RWPE1 (cell line): ENCODE measurements at regions not wholly inside any gene's neighbourhood (a gene's known extent, or its start where the extent isn't known, plus 50 kb on each side); places are given as distances from the start of the nearest gene placed in this dataset.
"Not testable (repeated sequence)": the region's sequence is repeated elsewhere in the genome, so short reads cannot be mapped to it uniquely, and the experiment has no call there.

Source experiments
- CTCF ChIA-PET: fragments of 350-600 bp; sonication (Branson Sonifier 250); formaldehyde crosslinking; extraction: SDS; loops from one replicate; lab custom pipeline; 2021; lab: Yijun Ruan, JAX
- POLR2A ChIA-PET: fragments of 400-600 bp; formaldehyde crosslinking; extraction: SDS; loops from one replicate; lab custom pipeline; 2020; ENCODE audit warnings: antibody characterized with exemption; ENCODE audit not compliant: low non-redundant PET; lab: Yijun Ruan, JAX
- DNase-seq: peaks from one replicate; pipeline ENCODE4 v3.0.0; 2012; ENCODE audit warnings: low spot score
- H3K27ac ChIP-seq: fragments of 450-650 bp; 2 replicates; pipeline ENCODE4 v1.5.1; 2017
- CTCF ChIP-seq: fragments of 450-650 bp; conservative IDR thresholded peaks from 2 replicates; pipeline ENCODE4 v1.5.1; 2017; ENCODE audit warnings: low read depth, mild to moderate bottlenecking

- no peak for TF ChIP-seq CTCF
- H3K27ac ChIP-seq: no peak overlapping the region
- no peak for DNase-seq
- ChIA-PET POLR2A (no interaction called here), CTCF (no interaction called here)
Measured at GRCh38 chr2:239644011-239644410, 243.2 kb upstream of the HDAC4 start.

- no peak for TF ChIP-seq CTCF
- POLR2A ChIA-PET: no interaction called here
- no peak for DNase-seq
- H3K27ac ChIP-seq: no peak overlapping the region
- CTCF ChIA-PET: no interaction called here
Measured at GRCh38 chr2:239642406-239643004, 241.7 kb upstream of the HDAC4 start.

- POLR2A ChIA-PET, DNase-seq, CTCF ChIA-PET, H3K27ac ChIP-seq: not testable (repeated sequence)
Measured at GRCh38 chr2:239641904-239642303, 241.1 kb upstream of the HDAC4 start.

- POLR2A ChIA-PET: no interaction called here
- DNase-seq: no peak
- CTCF ChIA-PET: interaction anchor here (0.6 kb wide), 2 partner anchors 22 to 301 kb away, joined by 3 read pairs; no protein-coding TSS in a partner anchor
- no peak for TF ChIP-seq CTCF
- no peak overlapping the region for H3K27ac ChIP-seq
Measured at GRCh38 chr2:239640676-239641578, 240.1 kb upstream of the HDAC4 start.

- ChIA-PET POLR2A (no interaction called here), CTCF (interaction anchor here (0.6 kb wide), 3 partner anchors 23 to 300 kb away, joined by 3 read pairs; no protein-coding TSS in a partner anchor)
- H3K27ac ChIP-seq: no peak overlapping the region
- no peak for DNase-seq
- TF ChIP-seq CTCF: no peak
Measured at GRCh38 chr2:239640210-239640609, 239.4 kb upstream of the HDAC4 start.

GRCh38 chr2:239639421-239640185 lies 238.8 kb upstream of the HDAC4 start:
- ChIA-PET POLR2A (no interaction called here), CTCF (interaction anchor here (0.6 kb wide), 2 partner anchors 23 to 165 kb away, joined by 3 read pairs; no protein-coding TSS in a partner anchor)
- DNase-seq: no peak
- no peak for TF ChIP-seq CTCF
- H3K27ac ChIP-seq: no peak overlapping the region
